Coronary artery (tissue), 2 donors: ENCODE measurements at regions not wholly inside any gene's neighbourhood (a gene's known extent, or its start where the extent isn't known, plus 50 kb on each side); places are given as distances from the start of the nearest gene placed in this dataset.

Experiments used
- DNase-seq: peaks from one replicate; pipeline ENCODE4 v3.0.0-alpha.2; 2017; ENCODE audit warnings: low spot score
- H3K27ac ChIP-seq, 2 donors: fragments of 200-600 bp; sonication (generic); one replicate each; pipeline ENCODE4 v1.5.1; 2016 to 2019
- H3K4me3 ChIP-seq: fragments of 200-600 bp; sonication (generic); 2 replicates; pipeline ENCODE4 v1.5.1; 2016; ENCODE audit warnings: mild to moderate bottlenecking, moderate library complexity
- CTCF ChIP-seq: fragments of 200-600 bp; sonication (generic); IDR thresholded peaks from one replicate; pipeline ENCODE4 v1.5.1; 2019; ENCODE audit warnings: antibody characterized with exemption

DNA sequence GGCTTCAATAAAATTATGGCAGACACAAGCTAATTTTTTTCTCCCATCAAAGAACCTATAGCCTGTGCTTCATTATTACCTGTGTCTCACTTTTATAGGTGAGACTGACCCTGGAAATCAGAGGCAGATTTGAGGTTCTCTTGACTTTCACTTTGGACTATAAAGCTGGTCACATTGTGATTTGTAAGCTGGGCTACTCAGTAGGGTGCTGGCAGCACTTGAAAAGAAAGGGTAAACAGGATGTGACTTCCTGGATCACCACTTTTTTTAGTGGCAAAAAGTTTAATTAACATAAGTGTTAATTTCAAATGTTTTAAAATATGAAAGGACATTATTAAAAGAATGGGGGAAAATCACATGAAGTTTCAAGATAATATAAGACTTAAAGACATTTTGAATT, 50.6 kb upstream of the GATB start:
- H3K27ac ChIP-seq, result no peak overlapping the region
- no peak overlapping the region for H3K4me3 ChIP-seq
- no peak for TF ChIP-seq CTCF
- no peak for DNase-seq
